HepG2 (cell line): ENCODE measurements at regions not wholly inside any gene's neighbourhood (a gene's known extent, or its start where the extent isn't known, plus 50 kb on each side); places are given as distances from the start of the nearest gene placed in this dataset.

Experiments used
- ADNP ChIP-seq: sonication (generic); formaldehyde crosslinking; IDR thresholded peaks from 2 replicates; pipeline ENCODE4 v1.4.0; 2020; ENCODE audit warnings: missing genetic modification reagents
- DBP ChIP-seq: sonication (generic); formaldehyde crosslinking; IDR thresholded peaks from 2 replicates; pipeline ENCODE4 v1.4.0; 2020; ENCODE audit warnings: missing genetic modification reagents; ENCODE audit errors: not compliant biosample characterization
- HOMEZ ChIP-seq: IDR thresholded peaks from 2 replicates; pipeline ENCODE4 v1.6.1; 2016; ENCODE audit warnings: low read depth
- NFE2L1 ChIP-seq: sonication (generic); formaldehyde crosslinking; IDR thresholded peaks from 2 replicates; pipeline ENCODE4 v1.4.0; 2020; ENCODE audit warnings: missing genetic modification reagents, mild to moderate bottlenecking, borderline replicate concordance
- ZBTB40 ChIP-seq, 2 experiments: fragments of 450-650 bp in 1 of 2; sonication (generic) in 1 of 2; formaldehyde crosslinking in 1 of 2; IDR thresholded peaks; 2 replicates each; pipeline versions ENCODE4 v1.6.1 to v1.8.0; 2016 to 2022; ENCODE audit warnings: antibody characterized with exemption in 1 of 2, mild to moderate bottlenecking in 1 of 2, missing genetic modification reagents in 1 of 2
- ZEB1 ChIP-seq: IDR thresholded peaks from 2 replicates; pipeline ENCODE4 v1.6.1; 2012; ENCODE audit warnings: mild to moderate bottlenecking, low read depth, inconsistent platforms; ENCODE audit not compliant: insufficient replicate concordance
- ZNF318 ChIP-seq: sonication (generic); formaldehyde crosslinking; IDR thresholded peaks from 2 replicates; pipeline ENCODE4 v1.4.0; 2020; ENCODE audit warnings: mild to moderate bottlenecking, missing genetic modification reagents

- TF ChIP-seq ZBTB40 (IDR thresholded peaks at IDR 0.05) (no peak), ZBTB40 (CRISPR knock-in tag; IDR thresholded peaks at IDR 0.05) (0 out of 2 replicates have a peak, but pooled peaks have one; percentile 39), HOMEZ (CRISPR knock-in tag) (no peak), NFE2L1 (CRISPR knock-in tag) (no peak), ADNP (CRISPR knock-in tag) (no peak), DBP (CRISPR knock-in tag) (no peak), ZNF318 (CRISPR knock-in tag) (no peak), ZEB1 (no peak)
Measured at GRCh38 chr5:159773062-159773924, 143.0 kb upstream of the ADRA1B start (continued).
